NT2/D1 (cell line): ENCODE measurements at regions not wholly inside any gene's neighbourhood (a gene's known extent, or its start where the extent isn't known, plus 50 kb on each side); places are given as distances from the start of the nearest gene placed in this dataset.

Experiments used
- SUZ12 ChIP-seq: IDR thresholded peaks from 2 replicates; pipeline ENCODE4 v1.6.1; 2011; ENCODE audit not compliant: insufficient read length, insufficient read depth; ENCODE audit errors: extremely low read depth
- YY1 ChIP-seq: IDR thresholded peaks from 2 replicates; pipeline ENCODE4 v1.6.1; 2011; ENCODE audit not compliant: insufficient read length, insufficient read depth

- no peak for TF ChIP-seq SUZ12
- TF ChIP-seq YY1, result no peak
These were observed 257.6 kb downstream of the C12orf75 start for GRCh38 chr12:105588106-105588505.
